Prostate gland (tissue), 2 donors: ENCODE measurements at regions not wholly inside any gene's neighbourhood (a gene's known extent, or its start where the extent isn't known, plus 50 kb on each side); places are given as distances from the start of the nearest gene placed in this dataset.

Experiments used
- DNase-seq: peaks from one replicate; pipeline ENCODE4 v3.0.0-alpha.2; 2019; ENCODE audit warnings: low spot score
- H3K27ac ChIP-seq, 2 donors: fragments of 200-600 bp; sonication (generic); 2 replicates each; pipeline ENCODE4 v1.5.1; 2017 to 2019
- H3K27me3 ChIP-seq: fragments of 200-600 bp; sonication (generic); replicated peaks from 2 replicates; pipeline ENCODE4 v1.5.1; 2019; ENCODE audit not compliant: insufficient read depth
- H3K36me3 ChIP-seq, 2 donors: fragments of 200-600 bp; sonication (generic); 1 replicate in 1 of 2; 2 replicates in 1 of 2; pipeline versions ENCODE4 v1.5.1 to v1.8.1; 2017 to 2019
- H3K4me1 ChIP-seq: fragments of 200-600 bp; sonication (generic); replicated peaks from 2 replicates; pipeline ENCODE4 v1.5.1; 2019
- H3K4me3 ChIP-seq, 2 donors: fragments of 200-600 bp; sonication (generic); 2 replicates each; pipeline ENCODE4 v1.5.1; 2017 to 2019
- H3K9me3 ChIP-seq: fragments of 200-600 bp; sonication (generic); 2 replicates; pipeline ENCODE4 v1.5.1; 2017
- CTCF ChIP-seq, 4 experiments: fragments of 200-600 bp in 2 of 4; fragments of 450-650 bp in 2 of 4; sonication (generic) in 2 of 4; IDR thresholded peaks; 1 replicate in 3 of 4; 2 replicates in 1 of 4; pipeline ENCODE4 v1.5.1; 2016 to 2019; ENCODE audit warnings: antibody characterized with exemption in 4 of 4, mild to moderate bottlenecking in 2 of 4, moderate library complexity in 2 of 4
- POLR2A ChIP-seq: fragments of 450-650 bp; IDR thresholded peaks from one replicate; pipeline ENCODE4 v1.6.1; 2016; ENCODE audit warnings: antibody characterized with exemption, mild to moderate bottlenecking
- POLR2AphosphoS5 ChIP-seq: sonication (generic); formaldehyde crosslinking; IDR thresholded peaks from one replicate; pipeline ENCODE4 v1.6.1; 2017; ENCODE audit warnings: antibody characterized with exemption
- WGBS: methylation state at CpG from one replicate; pipeline ENCODE4 v1.1.5; 2018; 5-methylcytosine and 5-hydroxymethylcytosine counted together
- intact Hi-C: fragments of 100-400 bp; cut with DNase I; formaldehyde crosslinking; loops from one replicate; pipeline ENCODE4 v1.14.2; 2022

DNA sequence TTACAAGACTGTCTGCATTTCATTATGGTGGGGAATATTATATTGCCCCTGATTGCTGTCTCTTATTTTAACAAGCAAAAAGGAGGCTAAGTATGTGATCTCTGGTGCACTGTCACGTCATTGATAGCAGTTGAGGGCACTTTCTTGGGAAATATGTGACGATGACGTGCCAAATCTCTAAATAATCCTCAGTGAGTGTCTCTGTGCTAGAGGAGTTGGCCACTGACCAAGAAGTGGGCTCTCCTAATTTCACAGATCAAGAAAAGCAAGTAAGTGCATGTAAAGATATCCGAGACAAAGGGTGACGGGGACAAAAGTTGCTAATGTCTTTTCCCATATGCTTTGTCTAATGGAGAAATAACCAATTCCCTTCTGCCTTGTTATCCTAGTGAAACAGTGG is 487.4 kb upstream of the TENM3 start:
- no peak for DNase-seq
- 75% methylated on average over 5 of the region's 5 CpGs for WGBS
- no peaks in the 10 kb centered on the region for H3K9me3 ChIP-seq
- intact Hi-C loops = no loop called here
- no peaks in the 10 kb centered on the region for H3K36me3 ChIP-seq
- no peak for TF ChIP-seq POLR2A
- no peak for TF ChIP-seq CTCF (IDR thresholded peaks at IDR 0.05)
- TF ChIP-seq POLR2AphosphoS5 = no peak
- no peaks in the 10 kb centered on the region for H3K27me3 ChIP-seq
- H3K4me1 ChIP-seq = no peaks in the 10 kb centered on the region
- no peak overlapping the region for H3K4me3 ChIP-seq
- no peak overlapping the region for H3K27ac ChIP-seq

DNA sequence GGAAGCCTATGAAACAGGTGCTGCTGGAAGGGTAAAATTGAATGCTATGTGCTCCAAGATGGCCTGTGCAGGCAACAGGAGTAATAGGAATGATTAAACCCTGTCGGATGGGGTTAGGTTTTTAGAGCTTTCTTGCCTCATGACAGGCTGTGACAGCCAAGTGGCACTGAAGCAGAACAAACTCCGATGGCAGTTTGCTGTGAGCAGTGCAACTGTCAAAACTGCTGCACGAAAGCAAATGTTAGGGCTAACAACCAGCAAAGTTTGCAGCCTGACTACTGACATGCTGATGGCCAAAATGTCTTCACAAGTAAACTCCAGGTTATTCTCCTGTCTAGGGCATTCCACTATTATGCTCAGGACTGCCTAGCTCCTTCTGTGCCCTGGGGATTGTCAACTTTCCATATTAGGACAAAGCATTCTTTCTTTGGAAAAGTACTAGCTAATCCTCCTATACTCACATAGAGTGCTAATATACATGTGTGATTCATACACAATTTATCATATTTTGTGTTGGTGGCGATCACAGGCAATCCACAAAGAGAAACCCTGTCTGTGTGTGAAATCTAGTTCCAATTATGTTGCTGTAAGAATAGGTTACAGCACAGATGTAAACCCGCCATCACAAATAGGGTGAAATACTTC is 486.6 kb upstream of the TENM3 start:
- Histone ChIP-seq H3K4me1 (no peaks in the 10 kb centered on the region), H3K27ac (no peak overlapping the region), H3K36me3 (no peaks in the 10 kb centered on the region), H3K4me3 (no peak overlapping the region), H3K9me3 (no peaks in the 10 kb centered on the region), H3K27me3 (no peaks in the 10 kb centered on the region)
- DNase-seq = no peak
- TF ChIP-seq CTCF (IDR thresholded peaks at IDR 0.05) = no peak
- TF ChIP-seq POLR2A = no peak
- no peak for TF ChIP-seq POLR2AphosphoS5
- intact Hi-C loops = no loop called here
- WGBS = 61% methylated on average over 5 of the region's 5 CpGs

DNA sequence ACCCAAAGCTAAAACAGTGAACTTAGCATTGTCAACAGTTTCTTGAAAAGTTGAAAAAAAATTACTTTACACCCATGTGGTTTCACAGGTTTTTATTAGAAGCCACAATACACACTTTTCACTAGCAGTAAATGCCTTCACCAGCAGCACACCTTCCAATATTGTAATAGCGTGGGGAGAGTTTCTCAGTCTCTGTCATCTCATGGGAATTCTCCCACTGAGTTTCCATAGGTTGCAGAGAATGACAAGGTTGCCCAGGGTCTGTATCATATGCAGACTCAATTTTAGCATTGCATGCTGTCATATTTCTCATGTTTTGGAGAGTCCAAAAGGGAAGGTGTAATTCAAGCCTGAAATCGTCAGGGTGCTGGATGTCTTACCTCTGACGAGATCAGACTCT is 486.1 kb upstream of the TENM3 start:
- H3K27ac ChIP-seq = no peak overlapping the region
- TF ChIP-seq POLR2AphosphoS5 (no peak), POLR2A (no peak), CTCF (IDR thresholded peaks at IDR 0.05) (no peak)
- H3K4me3 ChIP-seq = no peak overlapping the region
- H3K27me3 ChIP-seq = no peaks in the 10 kb centered on the region
- intact Hi-C loops = no loop called here
- 60% methylated on average over 3 of the region's 3 CpGs for WGBS
- no peaks in the 10 kb centered on the region for H3K9me3 ChIP-seq
- no peak for DNase-seq
- no peaks in the 10 kb centered on the region for H3K4me1 ChIP-seq
- H3K36me3 ChIP-seq = no peaks in the 10 kb centered on the region

DNA sequence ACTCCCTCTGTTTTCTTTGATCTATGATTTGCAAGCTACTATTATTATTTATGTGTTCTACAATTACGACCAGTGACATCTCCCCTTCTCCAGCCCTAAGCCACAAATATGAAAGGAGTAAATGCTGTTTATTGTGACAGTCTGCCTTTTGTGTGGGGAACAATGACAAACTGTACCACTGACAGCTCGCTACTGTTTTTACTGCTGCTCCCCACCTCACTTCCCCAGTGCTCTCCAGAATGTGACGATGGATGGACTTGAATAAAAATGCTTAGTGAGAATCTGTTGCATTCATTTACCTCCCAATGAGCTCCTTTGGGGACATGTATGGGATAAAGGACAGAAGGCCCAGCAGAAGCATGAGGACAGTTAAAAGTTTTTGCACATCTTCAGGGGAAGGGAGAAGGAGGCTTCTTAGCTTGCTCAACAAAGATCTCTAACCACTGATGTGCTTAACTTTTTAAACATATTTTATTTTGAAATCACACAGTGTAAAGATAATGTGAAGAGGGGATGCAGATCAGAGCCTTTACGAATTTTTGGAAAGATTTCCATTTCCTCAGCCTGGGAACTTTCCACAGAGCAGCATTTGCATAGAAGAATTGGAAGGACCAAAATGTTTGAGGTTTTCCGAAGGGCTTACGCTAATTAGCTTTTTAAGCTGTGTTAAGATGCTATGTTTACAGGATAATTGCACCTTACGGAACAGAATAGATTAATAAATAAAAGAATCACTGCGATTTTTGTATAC is 485.1 kb upstream of the TENM3 start:
- 51% methylated on average over 8 of the region's 8 CpGs for WGBS
- Histone ChIP-seq H3K9me3 (no peaks in the 10 kb centered on the region), H3K4me1 (no peaks in the 10 kb centered on the region), H3K27ac (no peak overlapping the region), H3K4me3 (no peak overlapping the region), H3K27me3 (no peaks in the 10 kb centered on the region), H3K36me3 (no peaks in the 10 kb centered on the region)
- TF ChIP-seq POLR2A = no peak
- no peak for TF ChIP-seq POLR2AphosphoS5
- no peak for TF ChIP-seq CTCF (IDR thresholded peaks at IDR 0.05)
- intact Hi-C loops = no loop called here
- DNase-seq = no peak

GRCh38 chr4:181760560-181760959 is 482.6 kb upstream of the TENM3 start:
- intact Hi-C loops = no loop called here
- TF ChIP-seq POLR2A (no peak), CTCF (IDR thresholded peaks at IDR 0.05) (no peak), POLR2AphosphoS5 (no peak)
- H3K4me1 ChIP-seq = no peaks in the 10 kb centered on the region

More at GRCh38 chr4:181760560-181760959, 482.6 kb upstream of the TENM3 start:
- Histone ChIP-seq H3K27me3 (no peaks in the 10 kb centered on the region), H3K36me3 (no peaks in the 10 kb centered on the region), H3K27ac (no peak overlapping the region), H3K9me3 (no peaks in the 10 kb centered on the region), H3K4me3 (no peak overlapping the region)
- DNase-seq = no peak
